H1 (cell line): ENCODE measurements at regions not wholly inside any gene's neighbourhood (a gene's known extent, or its start where the extent isn't known, plus 50 kb on each side); places are given as distances from the start of the nearest gene placed in this dataset.

Experiments
- EGR1 ChIP-seq: IDR thresholded peaks from 2 replicates; pipeline ENCODE4 v1.6.1; 2011; ENCODE audit warnings: low read depth, low read length, borderline replicate concordance
- EP300 ChIP-seq, 2 experiments: IDR thresholded peaks; 1 replicate in 1 of 2; 2 replicates in 1 of 2; pipeline ENCODE4 v1.6.1; 2011 to 2012; ENCODE audit warnings: low read depth in 2 of 2, low read length in 2 of 2, mild to moderate bottlenecking in 2 of 2, borderline replicate concordance in 1 of 2, inconsistent platforms in 1 of 2, moderate library complexity in 1 of 2
- JUN ChIP-seq: IDR thresholded peaks from 2 replicates; pipeline ENCODE4 v1.6.1; 2011; ENCODE audit warnings: low read depth, mild to moderate bottlenecking, improper control_type of control experiment, low read length
- KDM5A ChIP-seq: fragments of 200-600 bp; IDR thresholded peaks from 2 replicates; pipeline ENCODE4 v1.7.1; 2012; ENCODE audit warnings: mild to moderate bottlenecking, low read length, inconsistent platforms, mixed read lengths
- ZNF274 ChIP-seq: IDR thresholded peaks from 2 replicates; pipeline ENCODE4 v1.7.0; 2012; ENCODE audit warnings: low read length, borderline replicate concordance; ENCODE audit errors: extremely low read depth
- TF ChIP-seq, protein P1 (sequence below): IDR thresholded peaks from 2 replicates; pipeline ENCODE4 v1.6.1; 2012; ENCODE audit warnings: low read length, inconsistent platforms
- TF ChIP-seq, protein P2 (sequence below), 3 experiments: IDR thresholded peaks; 1 replicate in 2 of 3; 2 replicates in 1 of 3; pipeline versions ENCODE4 v1.5.1 to v1.6.1; 2011; ENCODE audit warnings: low read length in 3 of 3, mild to moderate bottlenecking in 3 of 3, inconsistent platforms in 2 of 3, low read depth in 1 of 3, moderate library complexity in 1 of 3; ENCODE audit not compliant: insufficient read depth in 1 of 3; ENCODE audit errors: control extremely low read depth in 1 of 3

GRCh38 chr22:48352086-48352911 is 1475.4 kb downstream of the BRD1 start (continued):
- TF ChIP-seq, protein P1, sequence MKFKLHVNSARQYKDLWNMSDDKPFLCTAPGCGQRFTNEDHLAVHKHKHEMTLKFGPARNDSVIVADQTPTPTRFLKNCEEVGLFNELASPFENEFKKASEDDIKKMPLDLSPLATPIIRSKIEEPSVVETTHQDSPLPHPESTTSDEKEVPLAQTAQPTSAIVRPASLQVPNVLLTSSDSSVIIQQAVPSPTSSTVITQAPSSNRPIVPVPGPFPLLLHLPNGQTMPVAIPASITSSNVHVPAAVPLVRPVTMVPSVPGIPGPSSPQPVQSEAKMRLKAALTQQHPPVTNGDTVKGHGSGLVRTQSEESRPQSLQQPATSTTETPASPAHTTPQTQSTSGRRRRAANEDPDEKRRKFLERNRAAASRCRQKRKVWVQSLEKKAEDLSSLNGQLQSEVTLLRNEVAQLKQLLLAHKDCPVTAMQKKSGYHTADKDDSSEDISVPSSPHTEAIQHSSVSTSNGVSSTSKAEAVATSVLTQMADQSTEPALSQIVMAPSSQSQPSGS: no peak
- TF ChIP-seq, protein P2, sequence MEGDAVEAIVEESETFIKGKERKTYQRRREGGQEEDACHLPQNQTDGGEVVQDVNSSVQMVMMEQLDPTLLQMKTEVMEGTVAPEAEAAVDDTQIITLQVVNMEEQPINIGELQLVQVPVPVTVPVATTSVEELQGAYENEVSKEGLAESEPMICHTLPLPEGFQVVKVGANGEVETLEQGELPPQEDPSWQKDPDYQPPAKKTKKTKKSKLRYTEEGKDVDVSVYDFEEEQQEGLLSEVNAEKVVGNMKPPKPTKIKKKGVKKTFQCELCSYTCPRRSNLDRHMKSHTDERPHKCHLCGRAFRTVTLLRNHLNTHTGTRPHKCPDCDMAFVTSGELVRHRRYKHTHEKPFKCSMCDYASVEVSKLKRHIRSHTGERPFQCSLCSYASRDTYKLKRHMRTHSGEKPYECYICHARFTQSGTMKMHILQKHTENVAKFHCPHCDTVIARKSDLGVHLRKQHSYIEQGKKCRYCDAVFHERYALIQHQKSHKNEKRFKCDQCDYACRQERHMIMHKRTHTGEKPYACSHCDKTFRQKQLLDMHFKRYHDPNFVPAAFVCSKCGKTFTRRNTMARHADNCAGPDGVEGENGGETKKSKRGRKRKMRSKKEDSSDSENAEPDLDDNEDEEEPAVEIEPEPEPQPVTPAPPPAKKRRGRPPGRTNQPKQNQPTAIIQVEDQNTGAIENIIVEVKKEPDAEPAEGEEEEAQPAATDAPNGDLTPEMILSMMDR (IDR thresholded peaks at IDR 0.05; ENCODE audit: control extremely low read depth in 1 of 3, insufficient read depth in 1 of 3, low read depth in 1 of 3, low read length in 3 of 3): no peak
- TF ChIP-seq EGR1 (no peak), ZNF274 (no peak), EP300 (IDR thresholded peaks at IDR 0.05; ENCODE audit: borderline replicate concordance in 1 of 2, low read depth in 2 of 2, low read length in 2 of 2) (no peak), KDM5A (no peak), JUN (no peak)
